Keratinocyte (primary cell): ENCODE measurements at regions not wholly inside any gene's neighbourhood (a gene's known extent, or its start where the extent isn't known, plus 50 kb on each side); places are given as distances from the start of the nearest gene placed in this dataset.

Experiments used
- CTCF ChIP-seq, 3 experiments: IDR thresholded peaks in 1 of 3; conservative IDR thresholded peaks in 1 of 3; optimal IDR thresholded peaks in 1 of 3; 2 replicates in 2 of 3; 3 replicates in 1 of 3; pipeline versions ENCODE3 to v1.5.1; 2011; ENCODE audit warnings: low read length in 3 of 3, mild to moderate bottlenecking in 3 of 3, moderate library complexity in 2 of 3, control low read depth in 1 of 3, inconsistent platforms in 1 of 3; ENCODE audit not compliant: insufficient read depth in 2 of 3; ENCODE audit errors: extremely low read depth in 1 of 3
- EZH2 ChIP-seq: IDR thresholded peaks from one replicate; pipeline ENCODE4 v1.6.1; 2012; ENCODE audit warnings: inconsistent platforms, mild to moderate bottlenecking, low read length, moderate library complexity

DNA sequence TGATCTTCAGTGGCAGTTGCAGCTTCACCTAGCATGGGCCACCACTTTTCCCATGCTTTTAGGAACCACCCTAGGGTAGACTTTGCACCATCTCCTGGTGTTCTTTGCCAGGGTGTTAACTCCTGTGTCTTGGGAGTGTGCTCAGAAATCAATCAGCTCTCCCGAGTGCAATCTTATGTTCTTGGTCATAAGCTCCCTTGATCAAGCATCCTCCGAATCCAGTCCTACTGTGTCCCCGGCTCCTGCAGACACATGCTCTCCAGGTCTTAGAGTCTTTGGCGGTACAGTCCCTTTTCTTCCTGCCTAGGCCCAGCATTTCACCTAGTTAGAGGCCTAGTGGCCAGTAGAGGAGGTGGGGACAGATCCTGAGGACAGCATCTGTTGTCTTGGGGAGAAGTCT lies 74.7 kb upstream of the SYN2 start:
- TF ChIP-seq CTCF (optimal IDR thresholded peaks at IDR 0.05 in 1 of 3, IDR thresholded peaks at IDR 0.05 in 1 of 3, conservative IDR thresholded peaks at IDR 0.05 in 1 of 3; ENCODE audit: extremely low read depth in 1 of 3, insufficient read depth in 2 of 3, low read length in 3 of 3), result no peak
- no peak for TF ChIP-seq EZH2
